Endothelial cell of umbilical vein (primary cell): ENCODE measurements at regions not wholly inside any gene's neighbourhood (a gene's known extent, or its start where the extent isn't known, plus 50 kb on each side); places are given as distances from the start of the nearest gene placed in this dataset.

Source experiments
- BruUV-seq: library from RNA; stranded (reverse); fragments of 400-500 nt; replicated peaks from 2 replicates; lab custom pipeline; 2021; lab: Mats Ljungman, UMichigan
- CTCF ChIA-PET: fragments of 300-600, 350-600 bp; sonication (Branson Sonifier 250); formaldehyde crosslinking; loops from one replicate; lab custom pipeline; 2021; ENCODE audit warnings: antibody characterized with exemption, inconsistent platforms; lab: Charles Lee
- POLR2A ChIA-PET: fragments of 300-600, 350-600 bp; sonication (Branson Sonifier 250); formaldehyde crosslinking; loops from one replicate; lab custom pipeline; 2021; ENCODE audit warnings: antibody characterized with exemption, inconsistent platforms; lab: Charles Lee
- DNase-seq: peaks from one replicate; pipeline ENCODE4 v3.0.0-alpha.2; 2011; ENCODE audit warnings: low read depth, low spot score
- FAIRE-seq: peaks from 2 replicates; lab custom pipeline; 2011; peaks lifted over from hg19 to GRCh38; lab: Jason Lieb, UNC
- H2AFZ ChIP-seq: 2 replicates; pipeline ENCODE4 v1.6.0; 2012; ENCODE audit warnings: low read depth, low read length, control low read depth, inconsistent platforms
- H3K27ac ChIP-seq: 2 replicates; pipeline ENCODE4 v1.5.1; 2011; ENCODE audit warnings: low read depth, mild to moderate bottlenecking, control low read depth, low read length, moderate library complexity; ENCODE audit not compliant: insufficient read depth
- H3K27me3 ChIP-seq, 2 experiments: 2 replicates each; pipeline versions ENCODE4 v1.6.0 to v1.6.1; 2011; ENCODE audit warnings: low read length in 2 of 2, mixed read lengths in 1 of 2; ENCODE audit not compliant: control insufficient read depth in 2 of 2, insufficient read depth in 2 of 2
- H3K36me3 ChIP-seq, 2 experiments: 2 replicates in 1 of 2; 3 replicates in 1 of 2; pipeline ENCODE4 v1.5.1; 2011; ENCODE audit warnings: low read length in 2 of 2, mild to moderate bottlenecking in 1 of 2, moderate library complexity in 1 of 2; ENCODE audit not compliant: control insufficient read depth in 2 of 2, insufficient read depth in 2 of 2; ENCODE audit errors: extremely low read depth in 1 of 2
- H3K4me1 ChIP-seq: 3 replicates; pipeline ENCODE4 v1.5.1; 2011; ENCODE audit warnings: mild to moderate bottlenecking, low read length; ENCODE audit not compliant: control insufficient read depth, insufficient read depth; ENCODE audit errors: extremely low read depth
- H3K4me2 ChIP-seq: 2 replicates; pipeline ENCODE4 v1.6.1; 2011; ENCODE audit warnings: low read length, control low read depth, mixed read lengths; ENCODE audit not compliant: insufficient read depth
- H3K4me3 ChIP-seq, 3 experiments: fragments of 200-600 bp in 1 of 3; sonication (generic), shearing (Covaris generic) in 1 of 3; replicated peaks in 1 of 3; 2 replicates each; pipeline ENCODE4 v1.5.1; 2011 to 2016; ENCODE audit warnings: control low read depth in 3 of 3, low read length in 3 of 3, mild to moderate bottlenecking in 2 of 3, inconsistent platforms in 1 of 3, low read depth in 1 of 3, moderate library complexity in 1 of 3; ENCODE audit not compliant: insufficient read depth in 1 of 3
- H3K79me2 ChIP-seq: 2 replicates; pipeline ENCODE4 v1.6.0; 2012; ENCODE audit warnings: low read length, inconsistent platforms; ENCODE audit not compliant: control insufficient read depth, insufficient read depth
- H3K9ac ChIP-seq: replicated peaks from 2 replicates; pipeline ENCODE3; 2011; ENCODE audit warnings: low read length, control low read depth; ENCODE audit not compliant: insufficient read depth; ENCODE audit errors: extremely low read depth
- H3K9me1 ChIP-seq: replicated peaks from 3 replicates; pipeline ENCODE4 v1.6.0; 2011; ENCODE audit warnings: mild to moderate bottlenecking, low read length; ENCODE audit not compliant: control insufficient read depth, insufficient read depth; ENCODE audit errors: extremely low read depth
- H3K9me3 ChIP-seq: replicated peaks from 2 replicates; pipeline ENCODE4 v1.5.1; 2012; ENCODE audit warnings: low read length, inconsistent platforms; ENCODE audit not compliant: control insufficient read depth, insufficient read depth
- H4K20me1 ChIP-seq: replicated peaks from 2 replicates; pipeline ENCODE3; 2011; ENCODE audit warnings: mild to moderate bottlenecking, low read length; ENCODE audit not compliant: control insufficient read depth, insufficient read depth; ENCODE audit errors: extremely low read depth
- CTCF ChIP-seq, 2 donors: IDR thresholded peaks; 1 replicate in 1 of 2; 2 replicates in 1 of 2; pipeline ENCODE4 v1.5.1; 2011; ENCODE audit warnings: low read length in 2 of 2, mild to moderate bottlenecking in 2 of 2, moderate library complexity in 2 of 2, control low read depth in 1 of 2, inconsistent platforms in 1 of 2, low read depth in 1 of 2; ENCODE audit not compliant: insufficient read depth in 1 of 2; ENCODE audit errors: extremely low read depth in 1 of 2
- EZH2 ChIP-seq: IDR thresholded peaks from 2 replicates; pipeline ENCODE4 v1.6.1; 2012; ENCODE audit warnings: borderline replicate concordance, low read depth, mild to moderate bottlenecking, moderate library complexity, low read length, inconsistent platforms; ENCODE audit not compliant: severe bottlenecking
- FOS ChIP-seq: IDR thresholded peaks from 2 replicates; pipeline ENCODE4 v1.6.1; 2011; ENCODE audit warnings: mild to moderate bottlenecking, low read length, moderate library complexity, borderline replicate concordance; ENCODE audit not compliant: insufficient read depth
- GATA2 ChIP-seq: IDR thresholded peaks from 2 replicates; pipeline ENCODE4 v1.7.0; 2011; ENCODE audit warnings: low read depth, mild to moderate bottlenecking, moderate library complexity, mixed read lengths, low read length; ENCODE audit not compliant: insufficient read length, insufficient read depth
- JUN ChIP-seq: IDR thresholded peaks from 2 replicates; pipeline ENCODE4 v1.6.1; 2011; ENCODE audit warnings: borderline replicate concordance, low read depth; ENCODE audit not compliant: insufficient read length, insufficient read depth
- MAX ChIP-seq: IDR thresholded peaks from 2 replicates; pipeline ENCODE4 v1.6.1; 2011; ENCODE audit not compliant: insufficient read depth, insufficient read length
- MYC ChIP-seq: IDR thresholded peaks from one replicate; pipeline ENCODE4 v1.6.1; 2011; ENCODE audit warnings: mild to moderate bottlenecking, low read depth, low read length
- POLR2A ChIP-seq: IDR thresholded peaks from 2 replicates; pipeline ENCODE4 v1.6.1; 2012; ENCODE audit warnings: low read depth, mild to moderate bottlenecking, control low read depth, low read length
- dilution Hi-C: fragments of 300-500 bp; cut with MboI; formaldehyde crosslinking; loops from one replicate; pipeline ENCODE4 v1.15.0; 2019; ENCODE audit warnings: low sequenced_read_pairs; ENCODE audit not compliant: extremely low pct_ligation_motif_present
- intact Hi-C: fragments of 100-400 bp; cut with micrococcal nuclease; formaldehyde crosslinking; loops from one replicate; pipeline ENCODE4 v1.10.0; 2022

GRCh38 chr7:116380025-116380424 lies 119.5 kb upstream of the CAV2 start:
- Histone ChIP-seq H3K79me2 (no peaks in the 10 kb centered on the region), H3K36me3 (no peaks in the 10 kb centered on the region), H3K9ac (no peak overlapping the region), H3K27ac (no peak overlapping the region), H3K27me3 (no peaks in the 10 kb centered on the region), H2AFZ (no peak overlapping the region), H4K20me1 (no peaks in the 10 kb centered on the region), H3K4me1 (peaks cover 13% of the 10 kb centered on the region), H3K4me2 (no peak overlapping the region), H3K9me1 (no peaks in the 10 kb centered on the region), H3K9me3 (no peaks in the 10 kb centered on the region), H3K4me3 (no peak overlapping the region)
- dilution Hi-C loops: no loop called here
- ChIA-PET CTCF (interaction anchor here (0.8 to 1.1 kb wide), 5 partner anchors 9 to 46 kb away, joined by 3 to 4 read pairs (median 3); no protein-coding TSS in a partner anchor), POLR2A (no interaction called here)
- no TSS peak for BruUV-seq
- no peak for TF ChIP-seq EZH2
- no peak for TF ChIP-seq GATA2
- no peak for TF ChIP-seq POLR2A
- no peak for TF ChIP-seq MAX
- TF ChIP-seq MYC: no peak
- TF ChIP-seq FOS: no peak
- no peak for TF ChIP-seq CTCF (IDR thresholded peaks at IDR 0.05; ENCODE audit: extremely low read depth in 1 of 2, insufficient read depth in 1 of 2, low read depth in 1 of 2, low read length in 2 of 2)
- no peak for TF ChIP-seq JUN
- intact Hi-C loops: no loop called here
- FAIRE-seq: no peak
- no peak for DNase-seq
